Skin of body (tissue), 1 donor: ENCODE measurements at regions not wholly inside any gene's neighbourhood (a gene's known extent, or its start where the extent isn't known, plus 50 kb on each side); places are given as distances from the start of the nearest gene placed in this dataset.
"Not testable (repeated sequence)": the region's sequence is repeated elsewhere in the genome, so short reads cannot be mapped to it uniquely, and the experiment has no call there.

Source experiments
- DNase-seq: peaks from one replicate; lab custom pipeline; 2025; lab: John Stamatoyannopoulos, UW

DNA sequence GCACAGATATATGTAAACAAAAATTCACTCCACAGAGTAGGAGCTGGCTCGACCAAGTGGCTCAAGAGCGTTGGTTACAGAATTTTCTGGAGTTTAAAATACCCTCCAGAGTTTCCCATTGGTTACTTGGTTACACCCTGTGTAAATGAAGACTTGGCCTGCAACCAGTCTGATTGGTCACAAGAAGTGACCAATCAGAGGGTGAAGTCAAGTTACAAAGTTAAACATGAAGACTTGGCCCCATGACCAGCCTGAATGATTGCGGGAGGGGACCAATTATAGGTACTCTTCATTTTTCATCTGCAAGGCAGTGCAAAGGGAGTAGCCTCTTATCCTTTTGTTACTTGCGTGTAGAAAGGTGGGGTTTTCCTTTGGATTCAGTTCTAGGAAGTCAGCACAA is 121.3 kb upstream of the SALL1 start:
- DNase-seq, result no peak

GRCh38 chr16:51271156-51271701 is 120.2 kb upstream of the SALL1 start:
- no peak for DNase-seq

- DNase-seq, result no peak
Observed at GRCh38 chr16:51268237-51268636, 117.2 kb upstream of the SALL1 start.

GRCh38 chr16:51267681-51268080 is 116.6 kb upstream of the SALL1 start:
- DNase-seq, result no peak

DNA sequence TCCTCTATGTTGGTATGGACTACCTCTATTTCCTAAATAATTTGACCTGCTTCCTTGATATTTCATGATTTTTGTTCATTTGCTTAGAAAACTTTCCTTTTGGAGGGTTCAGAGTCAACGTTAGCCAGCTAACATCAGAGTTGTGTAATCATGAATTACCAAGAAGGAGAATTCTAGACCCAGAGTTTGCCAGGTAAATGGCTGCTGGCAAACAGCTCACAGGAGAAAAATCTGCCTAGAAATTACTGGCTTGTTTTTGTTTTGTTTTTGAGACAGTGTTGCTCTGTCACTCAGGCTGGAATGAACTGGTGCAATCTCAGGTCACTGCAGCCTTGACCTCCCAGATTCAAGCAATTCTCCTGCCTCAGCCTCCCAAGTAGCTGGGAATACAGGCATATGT is 111.4 kb upstream of the SALL1 start:
- DNase-seq, result no peak

GRCh38 chr16:51261919-51262318 is 110.8 kb upstream of the SALL1 start:
- no peak for DNase-seq

DNA sequence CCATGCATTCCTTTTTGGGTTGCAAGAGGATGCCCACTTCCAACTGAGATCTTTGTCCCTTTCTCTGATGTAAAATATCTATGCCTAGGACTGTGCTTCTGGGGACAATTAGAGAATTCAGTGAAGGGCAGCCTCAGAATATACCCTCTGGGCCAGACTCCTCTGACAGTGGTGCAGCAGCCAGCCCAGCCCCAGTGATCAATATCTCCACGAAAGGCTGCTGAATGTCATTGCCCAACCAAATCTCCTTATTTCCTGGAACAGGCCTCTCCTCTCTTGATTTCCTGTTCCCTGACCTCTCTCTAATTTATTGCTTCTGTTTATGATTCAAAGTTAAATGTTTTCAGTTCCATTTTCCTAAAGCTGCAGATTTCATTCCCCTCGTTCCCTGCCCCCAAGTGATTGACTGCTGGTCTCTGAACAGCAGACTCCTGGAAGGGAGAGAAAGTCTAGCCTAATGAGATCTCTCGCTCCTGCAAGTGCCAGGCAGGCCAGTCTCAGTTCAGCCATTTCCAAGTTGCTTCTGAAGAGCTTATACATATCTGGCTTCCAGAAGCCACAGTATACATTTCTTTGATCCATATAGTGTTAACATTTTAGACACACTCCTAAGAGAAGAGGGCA is 104.4 kb upstream of the SALL1 start:
- DNase-seq, result no peak

GRCh38 chr16:51254390-51254789 is 103.3 kb upstream of the SALL1 start:
- DNase-seq, result not testable (repeated sequence)

GRCh38 chr16:51248217-51248616 is 97.1 kb upstream of the SALL1 start:
- no peak for DNase-seq

DNA sequence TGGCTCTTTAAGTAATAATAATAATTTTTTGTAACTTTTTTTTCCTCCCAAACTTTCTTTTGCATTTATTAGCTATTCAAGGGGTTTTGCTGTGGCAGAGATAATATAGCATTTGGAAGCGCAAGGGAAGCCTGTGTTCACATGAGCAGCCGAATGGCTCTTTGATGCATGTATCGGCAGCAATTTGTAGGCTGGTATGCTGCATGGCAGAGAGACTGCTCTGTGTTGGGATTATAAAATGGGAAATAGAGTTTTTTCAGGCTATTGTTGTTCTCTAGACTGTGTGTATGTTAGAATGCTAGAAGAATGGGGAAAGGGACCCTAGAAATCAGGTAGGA is 94.6 kb upstream of the SALL1 start:
- no peak for DNase-seq

GRCh38 chr16:51244887-51245657 is 94.0 kb upstream of the SALL1 start:
- no peak for DNase-seq

GRCh38 chr16:51243936-51244436 is 92.9 kb upstream of the SALL1 start:
- DNase-seq, result no peak

DNA sequence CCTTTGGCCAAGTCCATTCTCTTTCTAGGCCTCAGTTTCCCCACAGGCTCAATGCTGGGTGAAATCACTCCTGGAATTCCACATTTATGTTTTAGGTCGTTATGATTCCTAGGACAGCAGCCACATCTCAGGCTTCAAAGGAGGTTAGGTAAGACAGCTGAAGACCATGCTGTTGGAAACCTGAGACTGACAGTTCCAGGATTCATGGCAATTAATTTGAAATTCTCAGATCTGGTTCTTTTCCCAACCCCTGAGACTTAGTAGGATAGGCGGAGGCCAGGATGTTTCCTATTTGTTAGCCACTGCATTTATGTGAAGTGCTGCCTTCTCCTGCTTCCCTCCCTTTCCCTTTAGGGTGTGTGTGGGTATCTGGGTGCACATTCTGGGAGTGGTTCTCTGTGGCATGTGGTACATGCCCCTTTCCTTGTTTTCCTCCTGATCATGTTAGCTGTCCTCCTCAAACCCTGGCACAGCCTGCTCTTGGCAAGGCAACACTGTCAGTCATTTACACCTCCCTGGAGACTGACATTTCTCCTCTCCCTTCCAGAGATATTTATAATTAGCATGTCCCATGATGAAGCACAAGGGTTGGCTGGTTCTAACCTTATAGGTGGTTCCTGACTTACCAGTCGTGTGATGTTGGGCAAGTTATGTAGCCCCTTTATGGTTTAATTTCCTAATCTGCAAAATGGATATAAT is 91.4 kb upstream of the SALL1 start:
- no peak for DNase-seq

GRCh38 chr16:51239196-51239595 is 88.1 kb upstream of the SALL1 start:
- no peak for DNase-seq

- no peak for DNase-seq
Observed at GRCh38 chr16:51237861-51238378, 86.8 kb upstream of the SALL1 start.

DNA sequence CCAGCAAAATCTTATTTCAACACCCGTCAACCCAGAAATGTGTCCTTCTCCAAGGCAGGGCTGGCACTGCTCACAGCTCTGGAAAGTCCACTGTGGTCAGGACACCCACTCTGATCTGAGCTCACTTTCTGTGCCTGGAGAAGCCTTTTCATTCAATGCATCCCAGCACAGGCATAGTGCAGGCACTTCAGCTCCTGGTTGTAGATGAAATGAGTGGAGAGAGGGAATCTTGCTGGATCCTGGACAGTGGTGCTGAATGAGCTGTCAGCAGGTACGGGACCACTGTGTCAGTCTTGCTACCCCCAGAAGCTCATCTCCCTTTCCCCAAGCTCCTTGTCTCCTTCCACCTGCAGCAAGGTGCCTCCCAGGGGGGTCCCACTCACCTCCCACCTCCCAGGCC is 86.1 kb upstream of the SALL1 start:
- DNase-seq, result no peak

DNA sequence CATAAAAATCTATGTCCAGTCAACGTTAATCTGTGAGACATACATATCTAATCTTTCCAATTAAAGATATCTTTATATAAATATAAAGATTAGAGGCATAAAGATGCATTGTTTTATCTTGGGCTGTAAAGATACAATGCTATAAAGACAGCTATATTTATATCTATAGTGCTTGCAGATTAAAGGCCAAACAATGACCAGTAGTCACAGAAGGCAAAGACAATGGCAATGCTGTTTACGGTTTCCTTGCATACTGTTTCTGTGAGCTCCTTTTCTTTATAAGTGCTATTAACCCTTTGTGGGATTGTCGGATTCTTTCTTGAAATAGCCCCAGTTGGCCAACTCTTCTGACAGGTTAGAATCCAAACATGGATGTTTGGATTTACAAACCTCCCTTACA is 85.5 kb upstream of the SALL1 start:
- no peak for DNase-seq

DNA sequence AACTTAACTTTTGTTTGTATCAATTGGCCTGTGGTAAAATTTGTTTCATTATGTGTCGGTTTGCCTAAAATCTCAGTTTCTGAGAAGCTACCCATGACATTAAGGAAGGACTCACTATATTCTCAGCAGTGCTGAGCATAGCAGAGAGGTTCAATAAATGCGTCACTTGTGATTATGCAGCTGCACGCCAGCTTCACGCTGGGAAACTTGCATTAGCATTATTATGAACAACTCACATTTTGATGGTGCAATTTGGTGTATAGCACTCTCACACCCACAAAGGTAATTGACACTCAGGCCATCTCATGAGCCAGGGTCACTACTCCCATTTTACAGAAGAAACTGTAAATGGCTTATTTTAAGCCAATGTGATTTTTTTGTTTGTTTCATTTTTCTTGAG is 80.6 kb upstream of the SALL1 start:
- DNase-seq, result no peak

GRCh38 chr16:51230035-51230434 is 79.0 kb upstream of the SALL1 start:
- DNase-seq, result not testable (repeated sequence)

DNA sequence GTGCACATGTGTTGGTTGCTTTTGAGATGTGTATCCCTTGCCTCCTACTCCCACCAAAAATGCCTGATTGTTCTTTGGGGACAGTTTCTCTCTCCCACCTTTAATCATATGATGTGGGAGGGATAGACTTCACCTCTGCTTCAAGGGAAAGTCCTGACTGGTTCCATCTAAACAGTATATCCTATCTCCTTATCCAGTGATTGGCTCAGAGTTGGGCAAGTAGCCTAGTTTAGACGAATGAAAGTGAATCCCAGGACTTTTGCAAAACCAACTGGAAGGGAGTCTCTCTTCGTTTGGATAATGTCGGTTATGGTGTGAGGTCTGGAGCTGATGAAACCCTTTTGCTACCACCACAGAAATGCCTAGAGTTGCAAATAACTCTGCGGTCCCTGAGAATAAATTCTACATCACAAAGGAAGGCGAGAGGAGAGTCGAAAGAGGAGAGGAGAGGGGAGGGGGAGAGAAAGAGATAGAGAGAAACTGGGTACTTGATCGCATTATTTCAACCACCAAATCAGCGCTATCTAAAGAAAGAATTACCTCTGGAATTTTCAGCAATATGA is 77.1 kb upstream of the SALL1 start:
- no peak for DNase-seq

GRCh38 chr16:51225878-51226277 is 74.8 kb upstream of the SALL1 start:
- DNase-seq, result no peak

DNA sequence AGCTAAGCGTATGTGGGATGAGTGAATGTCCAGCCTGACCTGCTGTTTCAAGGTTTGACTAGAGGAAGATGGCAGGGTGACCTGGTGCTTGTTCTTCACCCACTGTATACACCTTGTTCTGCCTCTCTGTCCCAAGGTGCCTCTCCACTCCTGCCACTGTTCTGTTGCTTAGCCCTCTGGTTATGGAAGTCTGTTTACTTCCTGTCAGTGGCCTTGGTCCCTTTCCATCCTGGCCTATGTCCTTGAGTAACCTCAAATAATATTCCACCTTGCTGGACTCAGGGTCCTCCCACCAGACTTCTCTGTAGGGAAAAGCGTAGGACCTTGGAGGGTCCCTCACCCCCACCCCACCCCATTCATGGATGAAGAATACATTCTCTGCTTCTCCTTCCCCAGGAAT is 73.2 kb upstream of the SALL1 start:
- no peak for DNase-seq
